Right lobe of liver (tissue), 4 donors: ENCODE measurements at regions not wholly inside any gene's neighbourhood (a gene's known extent, or its start where the extent isn't known, plus 50 kb on each side); places are given as distances from the start of the nearest gene placed in this dataset.
"Not testable (repeated sequence)": the region's sequence is repeated elsewhere in the genome, so short reads cannot be mapped to it uniquely, and the experiment has no call there.

Source experiments
- POLR2A ChIP-seq: fragments of 450-650 bp; IDR thresholded peaks from one replicate; pipeline ENCODE4 v1.6.1; 2017; ENCODE audit warnings: antibody characterized with exemption, mild to moderate bottlenecking
- TF ChIP-seq, protein P1 (sequence below), 4 donors: fragments of 200-600 bp in 3 of 4; fragments of 450-650 bp in 1 of 4; IDR thresholded peaks; one replicate each; pipeline versions ENCODE4 v1.5.1 to v1.8.0; 2016 to 2022; ENCODE audit warnings: antibody characterized with exemption in 4 of 4, mild to moderate bottlenecking in 2 of 4
- donor health status: DM: no; HTN: no; CAD: no.
- donor health status: DM: no; HTN: no; CAD: no.
- donor health status: DM: no; HTN: yes; CAD: no.

DNA sequence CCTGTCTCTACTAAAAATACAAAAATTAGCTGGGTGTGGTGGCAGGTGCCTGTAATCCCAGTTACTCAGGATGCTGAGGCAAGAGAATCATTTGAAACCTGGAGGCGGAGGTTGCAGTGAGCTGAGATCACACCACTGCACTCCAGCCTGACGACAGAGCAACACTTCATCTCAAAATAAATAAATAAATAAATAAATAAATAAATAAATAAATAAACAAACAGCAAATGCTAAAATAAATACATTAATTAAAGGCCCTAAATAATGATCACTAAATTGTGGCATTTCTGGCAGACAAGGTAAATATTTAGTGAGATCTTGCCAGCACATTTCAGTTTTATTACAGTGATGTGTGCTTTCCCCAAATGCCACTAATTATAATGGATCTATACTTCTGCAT, 427.8 kb downstream of the RND3 start:
- TF ChIP-seq, protein P1, sequence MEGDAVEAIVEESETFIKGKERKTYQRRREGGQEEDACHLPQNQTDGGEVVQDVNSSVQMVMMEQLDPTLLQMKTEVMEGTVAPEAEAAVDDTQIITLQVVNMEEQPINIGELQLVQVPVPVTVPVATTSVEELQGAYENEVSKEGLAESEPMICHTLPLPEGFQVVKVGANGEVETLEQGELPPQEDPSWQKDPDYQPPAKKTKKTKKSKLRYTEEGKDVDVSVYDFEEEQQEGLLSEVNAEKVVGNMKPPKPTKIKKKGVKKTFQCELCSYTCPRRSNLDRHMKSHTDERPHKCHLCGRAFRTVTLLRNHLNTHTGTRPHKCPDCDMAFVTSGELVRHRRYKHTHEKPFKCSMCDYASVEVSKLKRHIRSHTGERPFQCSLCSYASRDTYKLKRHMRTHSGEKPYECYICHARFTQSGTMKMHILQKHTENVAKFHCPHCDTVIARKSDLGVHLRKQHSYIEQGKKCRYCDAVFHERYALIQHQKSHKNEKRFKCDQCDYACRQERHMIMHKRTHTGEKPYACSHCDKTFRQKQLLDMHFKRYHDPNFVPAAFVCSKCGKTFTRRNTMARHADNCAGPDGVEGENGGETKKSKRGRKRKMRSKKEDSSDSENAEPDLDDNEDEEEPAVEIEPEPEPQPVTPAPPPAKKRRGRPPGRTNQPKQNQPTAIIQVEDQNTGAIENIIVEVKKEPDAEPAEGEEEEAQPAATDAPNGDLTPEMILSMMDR (IDR thresholded peaks at IDR 0.05), result not testable (repeated sequence)
- TF ChIP-seq POLR2A, result not testable (repeated sequence)
